Osteocyte (in vitro differentiated cells): ENCODE measurements at regions not wholly inside any gene's neighbourhood (a gene's known extent, or its start where the extent isn't known, plus 50 kb on each side); places are given as distances from the start of the nearest gene placed in this dataset.

ENCODE experiments used
- DNase-seq: peaks from one replicate; pipeline ENCODE4 v3.0.0; 2021; ENCODE audit warnings: mixed read lengths; ENCODE audit not compliant: unreplicated experiment; ENCODE audit errors: extremely low spot score
- H3K27ac Mint-ChIP-seq: one replicate; pipeline ENCODE4 v1.8.0; 2021; ENCODE audit warnings: mild to moderate bottlenecking, mixed read lengths; ENCODE audit not compliant: unreplicated experiment
- H3K27me3 Mint-ChIP-seq: one replicate; pipeline ENCODE4 v1.8.0; 2021; ENCODE audit warnings: mixed read lengths; ENCODE audit not compliant: unreplicated experiment
- H3K36me3 Mint-ChIP-seq: one replicate; pipeline ENCODE4 v1.8.0; 2021; ENCODE audit warnings: mixed read lengths; ENCODE audit not compliant: unreplicated experiment
- H3K4me1 Mint-ChIP-seq: one replicate; pipeline ENCODE4 v1.8.0; 2021; ENCODE audit warnings: mixed read lengths; ENCODE audit not compliant: unreplicated experiment
- H3K4me3 Mint-ChIP-seq: one replicate; pipeline ENCODE4 v1.8.0; 2021; ENCODE audit warnings: mild to moderate bottlenecking, moderate library complexity, mixed read lengths; ENCODE audit not compliant: unreplicated experiment
- H3K9me3 Mint-ChIP-seq: one replicate; pipeline ENCODE4 v1.8.0; 2021; ENCODE audit warnings: mixed read lengths; ENCODE audit not compliant: unreplicated experiment
- TF ChIP-seq, protein P1 (sequence below): fragments of 200-600 bp; sonication (generic); IDR thresholded peaks from 2 replicates; pipeline ENCODE4 v1.5.0; 2021; ENCODE audit warnings: antibody characterized with exemption, mild to moderate bottlenecking, moderate library complexity

DNA sequence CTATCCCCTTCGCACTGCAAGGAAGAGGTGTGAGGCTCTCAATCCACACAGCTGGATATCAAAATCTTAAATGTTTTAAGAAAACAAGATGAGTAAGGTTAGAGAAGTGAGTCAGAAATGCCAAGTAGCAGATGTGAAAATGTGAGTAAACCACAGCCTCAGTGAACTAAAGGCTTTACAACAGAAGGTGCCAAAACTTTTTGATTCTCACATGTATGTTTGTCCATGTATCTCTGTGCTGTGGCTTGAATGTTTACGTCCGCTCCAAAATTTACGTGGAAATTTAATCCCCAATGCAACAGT is 126.8 kb upstream of the PFN2 start:
- Mint-ChIP-seq H3K27me3 (no peaks in the 10 kb centered on the region), H3K27ac (peak overlapping the region; percentile 47), H3K36me3 (peaks cover 4% of the 10 kb centered on the region), H3K4me1 (peaks cover 29% of the 10 kb centered on the region), H3K9me3 (peaks cover 10% of the 10 kb centered on the region), H3K4me3 (no peak overlapping the region)
- DNase-seq = no peak
- TF ChIP-seq, protein P1, sequence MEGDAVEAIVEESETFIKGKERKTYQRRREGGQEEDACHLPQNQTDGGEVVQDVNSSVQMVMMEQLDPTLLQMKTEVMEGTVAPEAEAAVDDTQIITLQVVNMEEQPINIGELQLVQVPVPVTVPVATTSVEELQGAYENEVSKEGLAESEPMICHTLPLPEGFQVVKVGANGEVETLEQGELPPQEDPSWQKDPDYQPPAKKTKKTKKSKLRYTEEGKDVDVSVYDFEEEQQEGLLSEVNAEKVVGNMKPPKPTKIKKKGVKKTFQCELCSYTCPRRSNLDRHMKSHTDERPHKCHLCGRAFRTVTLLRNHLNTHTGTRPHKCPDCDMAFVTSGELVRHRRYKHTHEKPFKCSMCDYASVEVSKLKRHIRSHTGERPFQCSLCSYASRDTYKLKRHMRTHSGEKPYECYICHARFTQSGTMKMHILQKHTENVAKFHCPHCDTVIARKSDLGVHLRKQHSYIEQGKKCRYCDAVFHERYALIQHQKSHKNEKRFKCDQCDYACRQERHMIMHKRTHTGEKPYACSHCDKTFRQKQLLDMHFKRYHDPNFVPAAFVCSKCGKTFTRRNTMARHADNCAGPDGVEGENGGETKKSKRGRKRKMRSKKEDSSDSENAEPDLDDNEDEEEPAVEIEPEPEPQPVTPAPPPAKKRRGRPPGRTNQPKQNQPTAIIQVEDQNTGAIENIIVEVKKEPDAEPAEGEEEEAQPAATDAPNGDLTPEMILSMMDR = no peak

GRCh38 chr3:150096700-150097587 is 126.2 kb upstream of the PFN2 start:
- H3K4me1 Mint-ChIP-seq = peaks cover 29% of the 10 kb centered on the region
- TF ChIP-seq, protein P1 = no peak
- H3K27ac Mint-ChIP-seq = peak overlapping the region; percentile 47
- no peak for DNase-seq
- peaks cover 4% of the 10 kb centered on the region for H3K36me3 Mint-ChIP-seq
- no peaks in the 10 kb centered on the region for H3K27me3 Mint-ChIP-seq
- H3K9me3 Mint-ChIP-seq = peaks cover 10% of the 10 kb centered on the region
- no peak overlapping the region for H3K4me3 Mint-ChIP-seq

- Mint-ChIP-seq H3K27ac (no peak overlapping the region), H3K4me1 (peaks cover 31% of the 10 kb centered on the region), H3K4me3 (no peak overlapping the region), H3K36me3 (no peaks in the 10 kb centered on the region), H3K27me3 (no peaks in the 10 kb centered on the region), H3K9me3 (no peaks in the 10 kb centered on the region)
- TF ChIP-seq, protein P1 = no peak
- DNase-seq = no peak
Measured at GRCh38 chr3:150094150-150094933, 123.6 kb upstream of the PFN2 start.

- Mint-ChIP-seq H3K4me3 (no peak overlapping the region), H3K27ac (no peak overlapping the region), H3K9me3 (peaks cover 5% of the 10 kb centered on the region), H3K27me3 (no peaks in the 10 kb centered on the region), H3K36me3 (no peaks in the 10 kb centered on the region), H3K4me1 (peaks cover 19% of the 10 kb centered on the region)
- TF ChIP-seq, protein P1 = no peak
- DNase-seq = no peak
Measured at GRCh38 chr3:150091626-150092025, 120.9 kb upstream of the PFN2 start.

DNA sequence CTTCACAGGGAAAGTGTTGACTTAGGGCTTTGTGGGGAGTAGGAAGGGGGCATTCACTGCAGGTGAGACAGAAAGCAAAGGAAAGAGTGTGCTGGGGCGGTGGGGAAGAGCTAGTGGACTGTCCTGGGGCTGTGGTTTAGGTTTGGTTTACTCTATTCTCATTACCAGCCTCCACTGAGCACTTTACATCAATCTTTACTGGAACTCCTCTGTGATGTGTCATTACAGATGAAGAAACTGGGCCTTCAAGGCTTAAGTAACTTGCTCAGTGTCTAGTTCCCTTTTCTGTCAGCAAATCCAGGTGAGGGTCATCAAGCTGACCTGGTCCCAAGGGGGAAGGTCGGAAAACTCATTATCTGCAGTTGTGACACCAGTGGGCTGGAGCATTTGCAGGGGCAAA is 120.2 kb upstream of the PFN2 start:
- Mint-ChIP-seq H3K4me3 (no peak overlapping the region), H3K27me3 (no peaks in the 10 kb centered on the region), H3K9me3 (peaks cover 5% of the 10 kb centered on the region), H3K27ac (no peak overlapping the region), H3K36me3 (no peaks in the 10 kb centered on the region), H3K4me1 (peaks cover 14% of the 10 kb centered on the region)
- TF ChIP-seq, protein P1 = no peak
- no peak for DNase-seq
